ENCODE measurements at regions not wholly inside any gene's neighbourhood (a gene's known extent, or its start where the extent isn't known, plus 50 kb on each side); places are given as distances from the start of the nearest gene placed in this dataset.

DNA sequence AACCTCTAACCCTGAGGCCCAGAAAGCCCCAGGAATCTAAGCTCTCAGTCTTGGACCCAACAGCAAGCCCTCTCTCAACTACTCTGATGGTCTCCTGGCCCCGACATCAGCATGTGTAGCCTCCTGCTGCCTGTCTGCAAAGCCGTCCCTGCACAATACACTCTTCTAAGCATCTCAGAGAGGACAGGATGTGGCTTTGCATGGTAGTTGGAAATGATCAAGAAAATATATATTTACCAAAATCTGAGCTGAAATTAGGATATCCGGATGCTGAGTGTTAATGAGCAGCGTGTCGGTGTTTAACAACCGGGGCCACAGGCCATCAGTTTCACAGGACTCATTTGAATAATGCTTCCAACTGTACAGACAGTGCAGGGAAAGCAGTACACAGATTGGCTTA lies 59.1 kb upstream of the SIM2 start:
- TF ChIP-seq, protein P1, sequence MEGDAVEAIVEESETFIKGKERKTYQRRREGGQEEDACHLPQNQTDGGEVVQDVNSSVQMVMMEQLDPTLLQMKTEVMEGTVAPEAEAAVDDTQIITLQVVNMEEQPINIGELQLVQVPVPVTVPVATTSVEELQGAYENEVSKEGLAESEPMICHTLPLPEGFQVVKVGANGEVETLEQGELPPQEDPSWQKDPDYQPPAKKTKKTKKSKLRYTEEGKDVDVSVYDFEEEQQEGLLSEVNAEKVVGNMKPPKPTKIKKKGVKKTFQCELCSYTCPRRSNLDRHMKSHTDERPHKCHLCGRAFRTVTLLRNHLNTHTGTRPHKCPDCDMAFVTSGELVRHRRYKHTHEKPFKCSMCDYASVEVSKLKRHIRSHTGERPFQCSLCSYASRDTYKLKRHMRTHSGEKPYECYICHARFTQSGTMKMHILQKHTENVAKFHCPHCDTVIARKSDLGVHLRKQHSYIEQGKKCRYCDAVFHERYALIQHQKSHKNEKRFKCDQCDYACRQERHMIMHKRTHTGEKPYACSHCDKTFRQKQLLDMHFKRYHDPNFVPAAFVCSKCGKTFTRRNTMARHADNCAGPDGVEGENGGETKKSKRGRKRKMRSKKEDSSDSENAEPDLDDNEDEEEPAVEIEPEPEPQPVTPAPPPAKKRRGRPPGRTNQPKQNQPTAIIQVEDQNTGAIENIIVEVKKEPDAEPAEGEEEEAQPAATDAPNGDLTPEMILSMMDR (IDR thresholded peaks at IDR 0.05) = no peak
- TF ChIP-seq POLR2A (IDR thresholded peaks at IDR 0.05) = no peak
